ENCODE measurements at regions not wholly inside any gene's neighbourhood (a gene's known extent, or its start where the extent isn't known, plus 50 kb on each side); places are given as distances from the start of the nearest gene placed in this dataset.

- no peak overlapping the region for H3K27ac ChIP-seq (ENCODE audit: extremely low read depth, low read depth, low read length)
- no peaks in the 10 kb centered on the region for H3K9me3 ChIP-seq (ENCODE audit: control insufficient read depth, insufficient read depth, low read depth, low read length)
- H3K36me3 ChIP-seq (ENCODE audit: control insufficient read depth in 2 of 2, insufficient read depth in 1 of 2, low read length in 2 of 2), result no peaks in the 10 kb centered on the region
- ChIA-PET POLR2A (no interaction called here), CTCF (no interaction called here)
- no peaks in the 10 kb centered on the region for H3K4me1 ChIP-seq (ENCODE audit: control insufficient read depth, insufficient read depth, low read length)
- no peak overlapping the region for H3K4me3 ChIP-seq (ENCODE audit: low read depth, low read length)
- TF ChIP-seq ZNF777 (tag by site-specific recombination; IDR thresholded peaks at IDR 0.05; ENCODE audit: borderline replicate concordance) (no peak), ZNF660 (tag by site-specific recombination; IDR thresholded peaks at IDR 0.05) (no peak), ZNF48 (tag by site-specific recombination; IDR thresholded peaks at IDR 0.05) (no peak)
Observed at GRCh38 chr7:15086862-15087261, 184.3 kb upstream of the DGKB start.

GRCh38 chr7:15086131-15086611 is 183.6 kb upstream of the DGKB start:
- TF ChIP-seq ZNF221 (tag by site-specific recombination; IDR thresholded peaks at IDR 0.05; ENCODE audit: borderline replicate concordance) (no peak), ZNF776 (tag by site-specific recombination; IDR thresholded peaks at IDR 0.05; ENCODE audit: borderline replicate concordance) (no peak), REPIN1 (tag by site-specific recombination; IDR thresholded peaks at IDR 0.05; ENCODE audit: low read depth) (no peak), KLF8 (tag by site-specific recombination; IDR thresholded peaks at IDR 0.05) (no peak), ZNF10 (tag by site-specific recombination; IDR thresholded peaks at IDR 0.05) (no peak), MEIS1 (CRISPR knock-in tag; IDR thresholded peaks at IDR 0.05; ENCODE audit: borderline replicate concordance) (no peak), ZNF561 (tag by site-specific recombination; IDR thresholded peaks at IDR 0.05; ENCODE audit: borderline replicate concordance) (no peak), ZBTB10 (tag by site-specific recombination; IDR thresholded peaks at IDR 0.05) (no peak), ZNF37A (tag by site-specific recombination; IDR thresholded peaks at IDR 0.05) (no peak), ZNF639 (tag by site-specific recombination; IDR thresholded peaks at IDR 0.05) (no peak), ZBTB20 (tag by site-specific recombination; IDR thresholded peaks at IDR 0.05) (no peak), ZXDB (tag by site-specific recombination; IDR thresholded peaks at IDR 0.05) (no peak), ATF2 (tag by site-specific recombination; IDR thresholded peaks at IDR 0.05; ENCODE audit: low read depth) (no peak), ZNF184 (tag by site-specific recombination; IDR thresholded peaks at IDR 0.05) (no peak), ZNF112 (tag by site-specific recombination; IDR thresholded peaks at IDR 0.05) (no peak), ZNF513 (tag by site-specific recombination; IDR thresholded peaks at IDR 0.05) (no peak), ZBTB44 (tag by site-specific recombination; IDR thresholded peaks at IDR 0.05) (no peak), ZNF548 (tag by site-specific recombination; IDR thresholded peaks at IDR 0.05) (no peak), AEBP2 (tag by site-specific recombination; IDR thresholded peaks at IDR 0.05; ENCODE audit: borderline replicate concordance) (no peak), ZNF16 (tag by site-specific recombination; IDR thresholded peaks at IDR 0.05; ENCODE audit: low read depth) (no peak)
- ChIA-PET POLR2A (no interaction called here), CTCF (no interaction called here)
- Histone ChIP-seq H3K27ac (ENCODE audit: extremely low read depth, low read depth, low read length) (no peak overlapping the region), H3K36me3 (ENCODE audit: control insufficient read depth in 2 of 2, insufficient read depth in 1 of 2, low read length in 2 of 2) (no peaks in the 10 kb centered on the region), H3K9me3 (ENCODE audit: control insufficient read depth, insufficient read depth, low read depth, low read length) (no peaks in the 10 kb centered on the region), H3K4me1 (ENCODE audit: control insufficient read depth, insufficient read depth, low read length) (no peaks in the 10 kb centered on the region), H3K4me3 (ENCODE audit: low read depth, low read length) (no peak overlapping the region)
